Trophoblast cell (in vitro differentiated cells and primary cell): ENCODE measurements at regions not wholly inside any gene's neighbourhood (a gene's known extent, or its start where the extent isn't known, plus 50 kb on each side); places are given as distances from the start of the nearest gene placed in this dataset.
A peak's percentile ranks its signal among the peaks of the same experiment; 100 is the strongest.
"Not testable (repeated sequence)": the region's sequence is repeated elsewhere in the genome, so short reads cannot be mapped to it uniquely, and the experiment has no call there.

Experiments
- DNase-seq, 2 donors: peaks; one replicate each; pipeline ENCODE4 v3.0.0-alpha.2; 2016
- H2AFZ ChIP-seq: 2 replicates; pipeline ENCODE4 v1.6.1; 2013; ENCODE audit warnings: low read length, moderate library complexity, mild to moderate bottlenecking; ENCODE audit not compliant: insufficient read depth, poor library complexity
- H2AK5ac ChIP-seq: 2 replicates; pipeline ENCODE4 v1.6.1; 2013; ENCODE audit warnings: mild to moderate bottlenecking, low read length
- H2BK120ac ChIP-seq: 2 replicates; pipeline ENCODE4 v1.6.1; 2013; ENCODE audit warnings: low read length, mild to moderate bottlenecking, moderate library complexity; ENCODE audit not compliant: insufficient read depth, poor library complexity
- H2BK12ac ChIP-seq: 2 replicates; pipeline ENCODE4 v1.6.1; 2013; ENCODE audit warnings: mild to moderate bottlenecking, low read length, moderate library complexity
- H2BK5ac ChIP-seq: 2 replicates; pipeline ENCODE4 v1.6.1; 2013; ENCODE audit warnings: low read length, low read depth, moderate library complexity, mild to moderate bottlenecking; ENCODE audit not compliant: poor library complexity
- H3K14ac ChIP-seq: 2 replicates; pipeline ENCODE4 v1.6.1; 2013; ENCODE audit warnings: mild to moderate bottlenecking, low read length
- H3K18ac ChIP-seq: 2 replicates; pipeline ENCODE4 v1.6.1; 2013; ENCODE audit warnings: mild to moderate bottlenecking, low read length
- H3K23ac ChIP-seq: 2 replicates; pipeline ENCODE4 v1.6.1; 2013; ENCODE audit warnings: low read length
- H3K27ac ChIP-seq: 2 replicates; pipeline ENCODE4 v1.5.1; 2013; ENCODE audit warnings: low read depth, mild to moderate bottlenecking, inconsistent platforms, low read length, moderate library complexity
- H3K27me3 ChIP-seq: 2 replicates; pipeline ENCODE4 v1.6.1; 2013; ENCODE audit warnings: inconsistent platforms, mild to moderate bottlenecking, low read length, moderate library complexity; ENCODE audit not compliant: insufficient read depth
- H3K36me3 ChIP-seq, 2 experiments: 1 replicate in 1 of 2; 2 replicates in 1 of 2; pipeline ENCODE4 v1.6.1; 2013; ENCODE audit warnings: low read length in 2 of 2, mild to moderate bottlenecking in 2 of 2, moderate library complexity in 1 of 2; ENCODE audit not compliant: insufficient read depth in 2 of 2, control insufficient read depth in 1 of 2
- H3K4ac ChIP-seq: 2 replicates; pipeline ENCODE4 v1.6.1; 2013; ENCODE audit warnings: low read depth, mild to moderate bottlenecking, low read length, moderate library complexity
- H3K4me1 ChIP-seq, 2 experiments: 1 replicate in 1 of 2; 2 replicates in 1 of 2; pipeline ENCODE4 v1.6.1; 2013; ENCODE audit warnings: low read length in 2 of 2, mild to moderate bottlenecking in 2 of 2, moderate library complexity in 1 of 2; ENCODE audit not compliant: insufficient read depth in 2 of 2, control insufficient read depth in 1 of 2
- H3K4me2 ChIP-seq: 2 replicates; pipeline ENCODE4 v1.6.1; 2013; ENCODE audit warnings: inconsistent platforms, mild to moderate bottlenecking, low read length, moderate library complexity
- H3K4me3 ChIP-seq: 2 replicates; pipeline ENCODE4 v1.5.1; 2013; ENCODE audit warnings: mild to moderate bottlenecking, low read depth, low read length, inconsistent platforms
- H3K79me1 ChIP-seq: one replicate; pipeline ENCODE4 v1.6.1; 2013; ENCODE audit warnings: low read length
- H3K79me2 ChIP-seq: 2 replicates; pipeline ENCODE4 v1.6.1; 2013; ENCODE audit warnings: low read length, mild to moderate bottlenecking; ENCODE audit not compliant: control insufficient read depth, insufficient read depth, poor library complexity
- H3K9ac ChIP-seq: 2 replicates; pipeline ENCODE4 v1.6.1; 2013; ENCODE audit warnings: mild to moderate bottlenecking, low read length
- H3K9me3 ChIP-seq: 2 replicates; pipeline ENCODE4 v1.6.1; 2013; ENCODE audit warnings: low read depth, mild to moderate bottlenecking, control low read depth, inconsistent platforms, low read length; ENCODE audit not compliant: insufficient read depth
- H4K12ac ChIP-seq: 2 replicates; pipeline ENCODE4 v1.6.1; 2013; ENCODE audit warnings: low read depth, mild to moderate bottlenecking, low read length, moderate library complexity
- H4K8ac ChIP-seq: 2 replicates; pipeline ENCODE4 v1.6.1; 2013; ENCODE audit warnings: low read depth, mild to moderate bottlenecking, low read length, moderate library complexity
- H4K91ac ChIP-seq: one replicate; pipeline ENCODE4 v1.6.1; 2013; ENCODE audit warnings: low read depth, mild to moderate bottlenecking, low read length, moderate library complexity
- WGBS: extraction: QIAGEN DNeasy Blood & Tissue Kit; methylation state at CpG from one replicate; pipeline ENCODE4 v1.1.7; 2013; ENCODE audit warnings: missing lambda C conversion rate; ENCODE audit not compliant: insufficient read length, insufficient coverage; ENCODE audit errors: extremely low coverage; 5-methylcytosine and 5-hydroxymethylcytosine counted together

GRCh38 chr2:223185638-223186037, 133.6 kb downstream of the KCNE4 start:
- Histone ChIP-seq H3K23ac (no peak overlapping the region), H2BK12ac (no peak overlapping the region), H3K27ac (no peak overlapping the region), H3K9me3 (no peaks in the 10 kb centered on the region), H3K4me3 (no peak overlapping the region), H2BK5ac (no peak overlapping the region), H4K91ac (no peak overlapping the region), H2BK120ac (no peak overlapping the region), H4K12ac (no peak overlapping the region), H3K79me2 (no peaks in the 10 kb centered on the region), H3K4me1 (peaks cover 0 to 3% of the 10 kb centered on the region in 2 experiments), H3K27me3 (no peaks in the 10 kb centered on the region), H3K79me1 (no peaks in the 10 kb centered on the region), H3K18ac (no peak overlapping the region), H3K4me2 (no peak overlapping the region), H4K8ac (no peak overlapping the region), H3K14ac (no peak overlapping the region), H3K4ac (no peak overlapping the region), H2AFZ (no peak overlapping the region), H3K9ac (no peak overlapping the region), H3K36me3 (no peaks in the 10 kb centered on the region), H2AK5ac (no peak overlapping the region)
- WGBS = no CpG with 5 or more reads among the region's 4 CpGs
- no peak for DNase-seq

DNA sequence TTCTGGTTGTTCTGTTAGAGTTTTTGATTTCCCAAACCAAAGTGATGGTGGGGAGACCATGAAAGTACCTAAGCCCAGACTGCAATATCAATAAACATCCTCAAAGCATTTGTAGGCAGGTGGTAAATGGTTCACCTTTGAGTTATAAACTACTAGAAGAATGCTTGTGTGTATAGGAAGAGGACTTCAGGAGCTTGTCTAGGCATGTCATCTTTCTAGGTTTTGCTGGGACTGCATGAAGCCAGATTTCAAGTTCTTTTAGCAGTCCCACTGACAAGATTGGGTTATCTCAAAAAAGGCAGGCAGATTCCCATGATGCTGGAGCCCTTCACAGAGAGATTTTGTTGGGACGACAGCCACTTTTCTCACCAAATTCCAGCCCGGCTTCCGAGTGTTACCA, 135.3 kb downstream of the KCNE4 start:
- no peak overlapping the region for H4K8ac ChIP-seq
- H2AK5ac ChIP-seq = no peak overlapping the region
- DNase-seq = no peak
- peak overlapping the region; percentile 46 for H3K18ac ChIP-seq
- H3K14ac ChIP-seq = no peak overlapping the region
- no peak overlapping the region for H3K9ac ChIP-seq
- no peak overlapping the region for H3K23ac ChIP-seq
- no peaks in the 10 kb centered on the region for H3K27me3 ChIP-seq
- H3K4me1 ChIP-seq = peaks cover 0 to 3% of the 10 kb centered on the region in 2 experiments
- H2BK5ac ChIP-seq = peak overlapping the region; percentile 33
- H2AFZ ChIP-seq = no peak overlapping the region
- H4K91ac ChIP-seq = peak overlapping the region; percentile 28
- H2BK12ac ChIP-seq = peak overlapping the region; percentile 70
- no peak overlapping the region for H3K27ac ChIP-seq
- H3K36me3 ChIP-seq = no peaks in the 10 kb centered on the region
- no peak overlapping the region for H4K12ac ChIP-seq
- no peaks in the 10 kb centered on the region for H3K9me3 ChIP-seq
- no peak overlapping the region for H3K4ac ChIP-seq
- peak overlapping the region; percentile 62 for H2BK120ac ChIP-seq
- H3K79me1 ChIP-seq = peaks cover 1% of the 10 kb centered on the region
- H3K4me3 ChIP-seq = no peak overlapping the region
- no peaks in the 10 kb centered on the region for H3K79me2 ChIP-seq
- no peak overlapping the region for H3K4me2 ChIP-seq
- no CpG with 5 or more reads among the region's 3 CpGs for WGBS

- H3K4ac ChIP-seq, H3K79me1 ChIP-seq, H4K91ac ChIP-seq, H4K8ac ChIP-seq, H3K36me3 ChIP-seq, H3K23ac ChIP-seq, H2BK5ac ChIP-seq, H2BK12ac ChIP-seq, H3K27ac ChIP-seq, H4K12ac ChIP-seq, H2AK5ac ChIP-seq, DNase-seq, H3K27me3 ChIP-seq, H3K18ac ChIP-seq, H3K14ac ChIP-seq, H3K9me3 ChIP-seq, H3K4me1 ChIP-seq, H3K4me2 ChIP-seq, H2BK120ac ChIP-seq, H2AFZ ChIP-seq, H3K4me3 ChIP-seq, H3K79me2 ChIP-seq, H3K9ac ChIP-seq: not testable (repeated sequence)
- no CpG with 5 or more reads among the region's 10 CpGs for WGBS
Observed at GRCh38 chr2:223190561-223191206, 138.7 kb downstream of the KCNE4 start.

DNA sequence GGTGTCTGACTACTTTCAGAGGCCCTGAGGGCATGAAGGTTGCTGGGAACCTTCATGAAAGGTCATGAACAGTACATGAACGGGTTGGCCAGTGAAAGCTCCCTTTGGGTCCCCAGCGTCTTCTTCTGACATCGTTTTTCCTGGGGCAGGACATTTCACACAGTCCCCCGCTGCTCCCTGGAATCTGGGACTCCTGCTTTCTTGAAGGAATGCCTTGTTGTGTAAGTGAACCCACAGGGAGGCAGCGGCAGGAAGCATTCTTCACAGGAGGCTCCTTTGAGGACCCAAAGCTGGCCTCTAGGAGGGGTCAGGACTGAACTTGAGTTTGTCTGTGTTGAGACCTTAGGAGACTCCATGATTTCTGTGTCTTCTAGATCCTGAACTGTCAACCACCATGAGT, 144.3 kb downstream of the KCNE4 start:
- peak overlapping the region; percentile 83 for H3K14ac ChIP-seq
- H3K27ac ChIP-seq = peak overlapping the region; percentile 75
- H4K8ac ChIP-seq = peak overlapping the region; percentile 51
- peak overlapping the region; percentile 70 for H2AK5ac ChIP-seq
- H2BK120ac ChIP-seq = peak overlapping the region; percentile 84
- no peaks in the 10 kb centered on the region for H3K9me3 ChIP-seq
- peak overlapping the region; percentile 91 for H2BK5ac ChIP-seq
- peak overlapping the region; percentile 48 for H3K18ac ChIP-seq
- H2BK12ac ChIP-seq = peak overlapping the region; percentile 93
- H3K79me1 ChIP-seq = peaks cover 10% of the 10 kb centered on the region
- no peak overlapping the region for H3K4me2 ChIP-seq
- no peak overlapping the region for H3K9ac ChIP-seq
- peaks cover 8 to 9% of the 10 kb centered on the region in 2 experiments for H3K4me1 ChIP-seq
- no peaks in the 10 kb centered on the region for H3K79me2 ChIP-seq
- no peak overlapping the region for H2AFZ ChIP-seq
- H3K36me3 ChIP-seq = no peaks in the 10 kb centered on the region
- no peak overlapping the region for H3K23ac ChIP-seq
- peak overlapping the region; percentile 35 for H3K4ac ChIP-seq
- H3K4me3 ChIP-seq = no peak overlapping the region
- peak; percentile 10 to 35 for DNase-seq
- no peak overlapping the region for H4K12ac ChIP-seq
- WGBS = no CpG with 5 or more reads among the region's 5 CpGs
- peak overlapping the region; percentile 97 for H4K91ac ChIP-seq
- no peaks in the 10 kb centered on the region for H3K27me3 ChIP-seq
